ENCODE measurements at regions not wholly inside any gene's neighbourhood (a gene's known extent, or its start where the extent isn't known, plus 50 kb on each side); places are given as distances from the start of the nearest gene placed in this dataset.

- Histone ChIP-seq H3K36me3 (no peaks in the 10 kb centered on the region), H3K27me3 (no peaks in the 10 kb centered on the region), H3K4me3 (no peak overlapping the region), H3K4me1 (no peaks in the 10 kb centered on the region), H3K27ac (no peak overlapping the region), H3K9me3 (no peaks in the 10 kb centered on the region)
- ATAC-seq = no peak
- no peak for FAIRE-seq
- no peak for DNase-seq
- intact Hi-C loops (cut with DNase I) = no loop called here
- TF ChIP-seq, protein P1, sequence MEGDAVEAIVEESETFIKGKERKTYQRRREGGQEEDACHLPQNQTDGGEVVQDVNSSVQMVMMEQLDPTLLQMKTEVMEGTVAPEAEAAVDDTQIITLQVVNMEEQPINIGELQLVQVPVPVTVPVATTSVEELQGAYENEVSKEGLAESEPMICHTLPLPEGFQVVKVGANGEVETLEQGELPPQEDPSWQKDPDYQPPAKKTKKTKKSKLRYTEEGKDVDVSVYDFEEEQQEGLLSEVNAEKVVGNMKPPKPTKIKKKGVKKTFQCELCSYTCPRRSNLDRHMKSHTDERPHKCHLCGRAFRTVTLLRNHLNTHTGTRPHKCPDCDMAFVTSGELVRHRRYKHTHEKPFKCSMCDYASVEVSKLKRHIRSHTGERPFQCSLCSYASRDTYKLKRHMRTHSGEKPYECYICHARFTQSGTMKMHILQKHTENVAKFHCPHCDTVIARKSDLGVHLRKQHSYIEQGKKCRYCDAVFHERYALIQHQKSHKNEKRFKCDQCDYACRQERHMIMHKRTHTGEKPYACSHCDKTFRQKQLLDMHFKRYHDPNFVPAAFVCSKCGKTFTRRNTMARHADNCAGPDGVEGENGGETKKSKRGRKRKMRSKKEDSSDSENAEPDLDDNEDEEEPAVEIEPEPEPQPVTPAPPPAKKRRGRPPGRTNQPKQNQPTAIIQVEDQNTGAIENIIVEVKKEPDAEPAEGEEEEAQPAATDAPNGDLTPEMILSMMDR (IDR thresholded peaks at IDR 0.05) = no peak
Measured at GRCh38 chr5:164746723-164747122, 1241.3 kb downstream of the MAT2B start.

DNA sequence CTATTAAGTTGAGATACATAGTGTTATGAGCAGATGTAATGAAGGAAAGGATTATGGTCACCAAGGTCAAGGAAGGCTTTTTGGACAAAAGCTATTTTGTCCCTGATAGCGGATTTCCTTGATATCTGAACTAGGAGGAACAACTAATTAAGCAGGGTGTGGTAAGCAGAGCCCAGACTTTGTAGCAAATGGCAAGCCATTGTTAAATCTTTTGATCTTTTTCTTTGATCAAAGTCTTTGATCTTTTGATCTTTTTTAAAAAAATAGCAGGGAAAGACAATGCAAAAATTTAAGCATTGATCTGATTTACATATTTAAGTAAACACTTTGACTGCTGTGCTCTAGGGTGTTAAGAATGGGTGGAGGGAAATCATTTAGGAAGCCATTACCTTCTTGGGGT, 1242.0 kb downstream of the MAT2B start:
- intact Hi-C loops (cut with DNase I) = no loop called here
- DNase-seq (no peak), FAIRE-seq (no peak), ATAC-seq (no peak)
- TF ChIP-seq, protein P1 (IDR thresholded peaks at IDR 0.05) = no peak
- Histone ChIP-seq H3K4me3 (no peak overlapping the region), H3K9me3 (no peaks in the 10 kb centered on the region), H3K27ac (no peak overlapping the region), H3K36me3 (no peaks in the 10 kb centered on the region), H3K27me3 (no peaks in the 10 kb centered on the region), H3K4me1 (no peaks in the 10 kb centered on the region)
- WGBS, 2 donors = 49 to 76% methylated on average over 1 of the region's 1 CpG

GRCh38 chr5:164748861-164749260, 1243.4 kb downstream of the MAT2B start:
- intact Hi-C loops (cut with DNase I) = no loop called here
- TF ChIP-seq, protein P1 (IDR thresholded peaks at IDR 0.05) = no peak
- Histone ChIP-seq H3K36me3 (no peaks in the 10 kb centered on the region), H3K4me3 (no peak overlapping the region), H3K27me3 (no peaks in the 10 kb centered on the region), H3K27ac (no peak overlapping the region), H3K9me3 (no peaks in the 10 kb centered on the region), H3K4me1 (no peaks in the 10 kb centered on the region)
- no peak for ATAC-seq
- DNase-seq = no peak
- no peak for FAIRE-seq

DNA sequence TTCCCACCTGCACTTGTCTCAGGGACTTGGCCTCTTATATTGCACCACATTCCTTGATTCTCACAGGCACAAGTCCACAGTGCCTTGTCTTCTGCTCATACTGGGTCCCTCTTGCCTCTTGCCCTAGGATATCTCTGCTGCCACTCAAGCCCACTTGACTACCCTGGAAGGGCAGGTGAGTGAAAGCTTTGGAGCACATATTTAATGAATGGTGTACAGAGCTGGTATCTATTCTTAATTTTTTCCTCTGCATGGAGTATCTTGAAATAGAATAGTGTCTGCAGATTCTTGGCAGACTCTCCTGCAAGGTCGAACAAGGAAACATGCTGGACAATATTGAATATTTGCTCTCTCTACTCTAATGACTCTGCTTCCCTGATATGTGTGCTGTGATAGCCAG, 1248.0 kb downstream of the MAT2B start:
- ATAC-seq (no peak), FAIRE-seq (no peak), DNase-seq (no peak)
- Histone ChIP-seq H3K27ac (no peak overlapping the region), H3K9me3 (no peaks in the 10 kb centered on the region), H3K4me3 (no peak overlapping the region), H3K36me3 (no peaks in the 10 kb centered on the region), H3K27me3 (no peaks in the 10 kb centered on the region), H3K4me1 (no peaks in the 10 kb centered on the region)
- 2 to 4% methylated on average over 1 of the region's 1 CpG for whole genome bisulfite sequencing, 2 donors
- intact Hi-C loops (cut with DNase I) = no loop called here
- TF ChIP-seq, protein P1 (IDR thresholded peaks at IDR 0.05) = no peak

DNA sequence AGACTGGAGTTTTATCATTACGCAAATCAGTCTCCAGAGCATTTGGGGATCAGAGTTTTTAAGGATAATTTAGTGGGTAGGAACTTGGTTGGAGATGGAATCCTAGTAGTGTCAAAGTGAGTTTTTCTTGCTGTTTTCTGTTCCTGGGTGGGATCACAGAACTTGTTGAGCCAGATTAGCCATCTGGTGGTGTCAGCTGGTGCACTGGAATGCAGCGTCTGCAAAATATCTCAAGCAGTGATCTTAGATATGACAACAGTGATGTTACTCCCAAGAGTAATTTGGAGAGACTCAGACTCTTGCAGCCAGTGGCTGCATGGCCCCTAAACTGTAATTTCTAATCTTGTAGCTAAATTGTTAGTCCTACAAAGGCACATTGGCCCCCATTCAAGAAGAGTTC, 1257.8 kb downstream of the MAT2B start:
- Histone ChIP-seq H3K27me3 (no peaks in the 10 kb centered on the region), H3K36me3 (no peaks in the 10 kb centered on the region), H3K4me3 (no peak overlapping the region), H3K9me3 (no peaks in the 10 kb centered on the region), H3K27ac (no peak overlapping the region), H3K4me1 (no peaks in the 10 kb centered on the region)
- DNase-seq (no peak), FAIRE-seq (no peak), ATAC-seq (no peak)
- 56 to 72% methylated on average over 2 of the region's 2 CpGs for WGBS, 2 donors
- TF ChIP-seq, protein P1 (IDR thresholded peaks at IDR 0.05) = no peak
- intact Hi-C loops (cut with DNase I) = no loop called here

Measured in pancreas (tissue), 10 donors.